K562 (cell line): ENCODE measurements at regions not wholly inside any gene's neighbourhood (a gene's known extent, or its start where the extent isn't known, plus 50 kb on each side); places are given as distances from the start of the nearest gene placed in this dataset.

ENCODE experiments used
- ETS2 ChIP-seq: IDR thresholded peaks from 2 replicates; pipeline ENCODE4 v1.6.1; 2016; ENCODE audit warnings: borderline replicate concordance, missing genetic modification characterization, mild to moderate bottlenecking, moderate library complexity, missing compliant biosample characterization; ENCODE audit not compliant: poor library complexity, severe bottlenecking
- MEIS2 ChIP-seq: fragments of 450-650 bp; IDR thresholded peaks from 2 replicates; pipeline ENCODE4 v1.6.1; 2014; ENCODE audit warnings: mild to moderate bottlenecking; ENCODE audit not compliant: partially characterized antibody
- NCOR1 ChIP-seq: fragments of 450-650 bp; IDR thresholded peaks from 2 replicates; pipeline ENCODE4 v1.6.1; 2016; ENCODE audit warnings: mild to moderate bottlenecking, moderate library complexity
- RCOR1 ChIP-seq, 2 experiments: IDR thresholded peaks; 2 replicates each; pipeline ENCODE4 v1.6.1; 2012; ENCODE audit warnings: low read depth in 2 of 2, low read length in 2 of 2, borderline replicate concordance in 1 of 2, improper control_type of control experiment in 1 of 2
- ZFP36 ChIP-seq: fragments of 150-350 bp; IDR thresholded peaks from 2 replicates; pipeline ENCODE4 v1.6.1; 2018; ENCODE audit warnings: low read length, low read depth; ENCODE audit not compliant: partially characterized antibody
- TF ChIP-seq, protein P1 (sequence below): fragments of 250-450 bp; sonication (Bioruptor Pico); IDR thresholded peaks from 2 replicates; pipeline ENCODE4 v1.8.0; 2021; ENCODE audit warnings: moderate library complexity, mild to moderate bottlenecking, inconsistent platforms
- TF ChIP-seq, protein P2 (sequence below): fragments of 450-650 bp; IDR thresholded peaks from 2 replicates; pipeline ENCODE4 v1.6.1; 2016
- TF ChIP-seq, protein P3 (sequence below): fragments of 250-450 bp; sonication (Bioruptor Pico); IDR thresholded peaks from 2 replicates; pipeline ENCODE4 v1.5.0; 2021

DNA sequence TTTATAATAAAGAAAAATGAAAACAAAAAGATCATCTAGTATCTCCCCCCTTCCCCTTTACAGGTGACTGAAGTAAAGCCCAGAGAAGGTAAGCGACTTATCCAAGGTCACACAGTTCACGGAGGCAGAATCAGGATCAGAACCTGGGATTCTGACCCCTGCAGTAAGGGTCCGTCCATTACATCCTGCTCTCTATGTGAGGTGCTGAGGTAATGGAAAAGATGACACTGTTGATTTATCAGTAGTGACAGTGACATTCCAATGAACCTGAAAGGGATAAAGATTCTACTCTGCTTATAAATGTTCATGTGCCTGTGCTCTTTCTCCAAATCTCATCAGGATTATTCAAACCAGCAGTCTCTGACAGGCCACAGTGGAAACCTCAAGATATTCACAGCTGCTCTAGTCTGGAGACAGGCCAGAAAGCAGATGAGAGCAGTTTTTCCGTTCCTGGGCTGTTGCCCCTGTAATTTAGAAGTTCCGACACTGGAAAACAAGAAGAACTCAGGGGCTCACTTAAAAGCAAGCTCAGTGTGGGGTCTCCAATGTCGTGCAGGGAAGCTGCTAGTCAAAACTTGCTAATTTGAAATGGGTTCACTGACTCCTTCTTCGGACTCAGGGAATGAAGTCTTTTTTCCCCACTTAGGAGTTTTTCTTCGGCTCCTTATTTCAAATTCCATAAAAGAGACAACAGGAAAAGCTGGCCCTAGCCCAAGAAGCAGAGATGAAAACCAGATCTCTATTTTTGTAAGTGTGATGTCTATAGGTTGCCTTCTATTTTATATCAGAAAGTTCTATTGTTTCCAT, 131.8 kb upstream of the EEA1 start (continued):
- TF ChIP-seq ETS2 (tag), result no peak
- TF ChIP-seq, protein P1, sequence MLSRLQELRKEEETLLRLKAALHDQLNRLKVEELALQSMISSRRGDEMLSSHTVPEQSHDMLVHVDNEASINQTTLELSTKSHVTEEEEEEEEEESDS (CRISPR knock-in tag), result no peak
- TF ChIP-seq NCOR1, result no peak
- TF ChIP-seq ZFP36, result peak; percentile 78
- 0 out of 4 replicates have a peak, but pooled peaks of 1 of the 2 experiments have one; percentile 6 for TF ChIP-seq RCOR1 (IDR thresholded peaks at IDR 0.05; ENCODE audit: borderline replicate concordance in 1 of 2, low read depth in 2 of 2, low read length in 2 of 2)
- TF ChIP-seq, protein P2, sequence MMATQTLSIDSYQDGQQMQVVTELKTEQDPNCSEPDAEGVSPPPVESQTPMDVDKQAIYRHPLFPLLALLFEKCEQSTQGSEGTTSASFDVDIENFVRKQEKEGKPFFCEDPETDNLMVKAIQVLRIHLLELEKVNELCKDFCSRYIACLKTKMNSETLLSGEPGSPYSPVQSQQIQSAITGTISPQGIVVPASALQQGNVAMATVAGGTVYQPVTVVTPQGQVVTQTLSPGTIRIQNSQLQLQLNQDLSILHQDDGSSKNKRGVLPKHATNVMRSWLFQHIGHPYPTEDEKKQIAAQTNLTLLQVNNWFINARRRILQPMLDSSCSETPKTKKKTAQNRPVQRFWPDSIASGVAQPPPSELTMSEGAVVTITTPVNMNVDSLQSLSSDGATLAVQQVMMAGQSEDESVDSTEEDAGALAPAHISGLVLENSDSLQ, result peak; percentile 59
- peak; percentile 80 for TF ChIP-seq MEIS2
- TF ChIP-seq, protein P3, sequence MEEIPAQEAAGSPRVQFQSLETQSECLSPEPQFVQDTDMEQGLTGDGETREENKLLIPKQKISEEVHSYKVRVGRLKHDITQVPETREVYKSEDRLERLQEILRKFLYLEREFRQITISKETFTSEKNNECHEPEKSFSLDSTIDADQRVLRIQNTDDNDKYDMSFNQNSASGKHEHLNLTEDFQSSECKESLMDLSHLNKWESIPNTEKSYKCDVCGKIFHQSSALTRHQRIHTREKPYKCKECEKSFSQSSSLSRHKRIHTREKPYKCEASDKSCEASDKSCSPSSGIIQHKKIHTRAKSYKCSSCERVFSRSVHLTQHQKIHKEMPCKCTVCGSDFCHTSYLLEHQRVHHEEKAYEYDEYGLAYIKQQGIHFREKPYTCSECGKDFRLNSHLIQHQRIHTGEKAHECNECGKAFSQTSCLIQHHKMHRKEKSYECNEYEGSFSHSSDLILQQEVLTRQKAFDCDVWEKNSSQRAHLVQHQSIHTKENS (CRISPR knock-in tag), result no peak
- TF ChIP-seq, all 486 proteins: peak for 15
